ENCODE measurements at regions not wholly inside any gene's neighbourhood (a gene's known extent, or its start where the extent isn't known, plus 50 kb on each side); places are given as distances from the start of the nearest gene placed in this dataset.
"Not testable (repeated sequence)": the region's sequence is repeated elsewhere in the genome, so short reads cannot be mapped to it uniquely, and the experiment has no call there.

- ATAC-seq: not testable (repeated sequence)
These were observed 415.8 kb downstream of the TSHZ3 start for GRCh38 chr19:30933454-30933853.

- TF ChIP-seq ZNF70 (CRISPR knock-in tag; IDR thresholded peaks at IDR 0.05) (no peak), SNAI2 (CRISPR knock-in tag; IDR thresholded peaks at IDR 0.05) (no peak), CSDC2 (CRISPR knock-in tag; IDR thresholded peaks at IDR 0.05) (no peak), ZFP30 (CRISPR knock-in tag; IDR thresholded peaks at IDR 0.05) (no peak), ZNF565 (CRISPR knock-in tag; conservative IDR thresholded peaks at IDR 0.05; ENCODE audit: low read depth) (no peak), TCF4 (CRISPR knock-in tag; IDR thresholded peaks at IDR 0.05; ENCODE audit: borderline replicate concordance) (no peak), BACH2 (CRISPR knock-in tag; IDR thresholded peaks at IDR 0.05; ENCODE audit: borderline replicate concordance) (no peak), PPARA (CRISPR knock-in tag; IDR thresholded peaks at IDR 0.05; ENCODE audit: borderline replicate concordance) (no peak), ZC3H10 (CRISPR knock-in tag; IDR thresholded peaks at IDR 0.05) (no peak), ARNTL (CRISPR knock-in tag; IDR thresholded peaks at IDR 0.05; ENCODE audit: borderline replicate concordance, low read depth) (no peak), POU6F1 (CRISPR knock-in tag; IDR thresholded peaks at IDR 0.05; ENCODE audit: borderline replicate concordance, low read depth) (no peak), ZFP3 (CRISPR knock-in tag; IDR thresholded peaks at IDR 0.05) (no peak), TOX (CRISPR knock-in tag; IDR thresholded peaks at IDR 0.05; ENCODE audit: borderline replicate concordance) (no peak), ZNF8 (CRISPR knock-in tag; IDR thresholded peaks at IDR 0.05) (no peak), ISL1 (CRISPR knock-in tag; IDR thresholded peaks at IDR 0.05) (no peak), ESRRG (CRISPR knock-in tag; IDR thresholded peaks at IDR 0.05) (no peak), CSRNP3 (CRISPR knock-in tag; IDR thresholded peaks at IDR 0.05) (no peak)
- TF ChIP-seq, protein P1, sequence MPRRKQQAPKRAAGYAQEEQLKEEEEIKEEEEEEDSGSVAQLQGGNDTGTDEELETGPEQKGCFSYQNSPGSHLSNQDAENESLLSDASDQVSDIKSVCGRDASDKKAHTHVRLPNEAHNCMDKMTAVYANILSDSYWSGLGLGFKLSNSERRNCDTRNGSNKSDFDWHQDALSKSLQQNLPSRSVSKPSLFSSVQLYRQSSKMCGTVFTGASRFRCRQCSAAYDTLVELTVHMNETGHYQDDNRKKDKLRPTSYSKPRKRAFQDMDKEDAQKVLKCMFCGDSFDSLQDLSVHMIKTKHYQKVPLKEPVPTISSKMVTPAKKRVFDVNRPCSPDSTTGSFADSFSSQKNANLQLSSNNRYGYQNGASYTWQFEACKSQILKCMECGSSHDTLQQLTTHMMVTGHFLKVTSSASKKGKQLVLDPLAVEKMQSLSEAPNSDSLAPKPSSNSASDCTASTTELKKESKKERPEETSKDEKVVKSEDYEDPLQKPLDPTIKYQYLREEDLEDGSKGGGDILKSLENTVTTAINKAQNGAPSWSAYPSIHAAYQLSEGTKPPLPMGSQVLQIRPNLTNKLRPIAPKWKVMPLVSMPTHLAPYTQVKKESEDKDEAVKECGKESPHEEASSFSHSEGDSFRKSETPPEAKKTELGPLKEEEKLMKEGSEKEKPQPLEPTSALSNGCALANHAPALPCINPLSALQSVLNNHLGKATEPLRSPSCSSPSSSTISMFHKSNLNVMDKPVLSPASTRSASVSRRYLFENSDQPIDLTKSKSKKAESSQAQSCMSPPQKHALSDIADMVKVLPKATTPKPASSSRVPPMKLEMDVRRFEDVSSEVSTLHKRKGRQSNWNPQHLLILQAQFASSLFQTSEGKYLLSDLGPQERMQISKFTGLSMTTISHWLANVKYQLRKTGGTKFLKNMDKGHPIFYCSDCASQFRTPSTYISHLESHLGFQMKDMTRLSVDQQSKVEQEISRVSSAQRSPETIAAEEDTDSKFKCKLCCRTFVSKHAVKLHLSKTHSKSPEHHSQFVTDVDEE (CRISPR knock-in tag; IDR thresholded peaks at IDR 0.05): no peak
- TF ChIP-seq, protein P2, sequence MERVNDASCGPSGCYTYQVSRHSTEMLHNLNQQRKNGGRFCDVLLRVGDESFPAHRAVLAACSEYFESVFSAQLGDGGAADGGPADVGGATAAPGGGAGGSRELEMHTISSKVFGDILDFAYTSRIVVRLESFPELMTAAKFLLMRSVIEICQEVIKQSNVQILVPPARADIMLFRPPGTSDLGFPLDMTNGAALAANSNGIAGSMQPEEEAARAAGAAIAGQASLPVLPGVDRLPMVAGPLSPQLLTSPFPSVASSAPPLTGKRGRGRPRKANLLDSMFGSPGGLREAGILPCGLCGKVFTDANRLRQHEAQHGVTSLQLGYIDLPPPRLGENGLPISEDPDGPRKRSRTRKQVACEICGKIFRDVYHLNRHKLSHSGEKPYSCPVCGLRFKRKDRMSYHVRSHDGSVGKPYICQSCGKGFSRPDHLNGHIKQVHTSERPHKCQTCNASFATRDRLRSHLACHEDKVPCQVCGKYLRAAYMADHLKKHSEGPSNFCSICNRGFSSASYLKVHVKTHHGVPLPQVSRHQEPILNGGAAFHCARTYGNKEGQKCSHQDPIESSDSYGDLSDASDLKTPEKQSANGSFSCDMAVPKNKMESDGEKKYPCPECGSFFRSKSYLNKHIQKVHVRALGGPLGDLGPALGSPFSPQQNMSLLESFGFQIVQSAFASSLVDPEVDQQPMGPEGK (CRISPR knock-in tag; IDR thresholded peaks at IDR 0.05; ENCODE audit: borderline replicate concordance): no peak
- no peak for ATAC-seq
These were observed 416.4 kb downstream of the TSHZ3 start for GRCh38 chr19:30932854-30933253.

- ATAC-seq: no peak
- TF ChIP-seq ARNTL (CRISPR knock-in tag; IDR thresholded peaks at IDR 0.05; ENCODE audit: borderline replicate concordance, low read depth) (no peak), TOX (CRISPR knock-in tag; IDR thresholded peaks at IDR 0.05; ENCODE audit: borderline replicate concordance) (no peak), ISL1 (CRISPR knock-in tag; IDR thresholded peaks at IDR 0.05) (no peak), CREB5 (CRISPR knock-in tag; IDR thresholded peaks at IDR 0.05; ENCODE audit: low read depth) (no peak), ZC3H10 (CRISPR knock-in tag; IDR thresholded peaks at IDR 0.05) (no peak), ZNF70 (CRISPR knock-in tag; IDR thresholded peaks at IDR 0.05) (no peak), ZNF565 (CRISPR knock-in tag; conservative IDR thresholded peaks at IDR 0.05; ENCODE audit: low read depth) (no peak), RARB (CRISPR knock-in tag; IDR thresholded peaks at IDR 0.05) (no peak), ZFP30 (CRISPR knock-in tag; IDR thresholded peaks at IDR 0.05) (no peak), PPARA (CRISPR knock-in tag; IDR thresholded peaks at IDR 0.05; ENCODE audit: borderline replicate concordance) (no peak), ZFP3 (CRISPR knock-in tag; IDR thresholded peaks at IDR 0.05) (no peak), ESRRG (CRISPR knock-in tag; IDR thresholded peaks at IDR 0.05) (no peak), ZNF8 (CRISPR knock-in tag; IDR thresholded peaks at IDR 0.05) (no peak), BACH2 (CRISPR knock-in tag; IDR thresholded peaks at IDR 0.05; ENCODE audit: borderline replicate concordance) (no peak), CSDC2 (CRISPR knock-in tag; IDR thresholded peaks at IDR 0.05) (no peak), GLIS3 (CRISPR knock-in tag; IDR thresholded peaks at IDR 0.05) (no peak), TCF4 (CRISPR knock-in tag; IDR thresholded peaks at IDR 0.05; ENCODE audit: borderline replicate concordance) (no peak), POU6F1 (CRISPR knock-in tag; IDR thresholded peaks at IDR 0.05; ENCODE audit: borderline replicate concordance, low read depth) (no peak)
- TF ChIP-seq, protein P2 (CRISPR knock-in tag; IDR thresholded peaks at IDR 0.05; ENCODE audit: borderline replicate concordance): no peak
These were observed 418.1 kb downstream of the TSHZ3 start for GRCh38 chr19:30930941-30931706.

All from SK-N-SH treated with all-trans-retinoic acid at 6 μM for 48 hours (cell line).